Activated T-cell treated with anti-CD3 and anti-CD28 coated beads, Interleukin-2, amount 50 U/mL, for 24 hours (primary cell): ENCODE measurements at regions not wholly inside any gene's neighbourhood (a gene's known extent, or its start where the extent isn't known, plus 50 kb on each side); places are given as distances from the start of the nearest gene placed in this dataset.
A peak's percentile ranks its signal among the peaks of the same experiment; 100 is the strongest.
"Not testable (repeated sequence)": the region's sequence is repeated elsewhere in the genome, so short reads cannot be mapped to it uniquely, and the experiment has no call there.

Experiments used
- DNase-seq: peaks from one replicate; pipeline ENCODE4 v3.0.0-alpha.2; 2020
- H3K27ac Mint-ChIP-seq: 2 replicates; pipeline ENCODE4 v1.8.0; 2020; ENCODE audit warnings: mild to moderate bottlenecking, mixed read lengths
- H3K27me3 Mint-ChIP-seq: 2 replicates; pipeline ENCODE4 v1.8.0; 2020; ENCODE audit warnings: mixed read lengths
- H3K36me3 Mint-ChIP-seq: 2 replicates; pipeline ENCODE4 v1.8.0; 2020; ENCODE audit warnings: low read depth, mixed read lengths
- H3K4me1 Mint-ChIP-seq: 2 replicates; pipeline ENCODE4 v1.8.0; 2020; ENCODE audit warnings: low read depth, mixed read lengths
- H3K4me3 Mint-ChIP-seq: 2 replicates; pipeline ENCODE4 v1.8.0; 2020; ENCODE audit warnings: mild to moderate bottlenecking, moderate library complexity, mixed read lengths
- H3K9me3 Mint-ChIP-seq: 2 replicates; pipeline ENCODE4 v1.8.0; 2020; ENCODE audit warnings: mixed read lengths

GRCh38 chr3:19016851-19017250 lies 131.5 kb upstream of the KCNH8 start:
- Mint-ChIP-seq H3K9me3 (no peaks in the 10 kb centered on the region), H3K27me3 (no peaks in the 10 kb centered on the region), H3K4me3 (no peak overlapping the region), H3K27ac (no peak overlapping the region), H3K36me3 (no peaks in the 10 kb centered on the region), H3K4me1 (no peaks in the 10 kb centered on the region)
- DNase-seq = no peak

- Mint-ChIP-seq H3K4me1 (no peaks in the 10 kb centered on the region), H3K9me3 (no peaks in the 10 kb centered on the region), H3K27me3 (no peaks in the 10 kb centered on the region), H3K4me3 (no peak overlapping the region), H3K27ac (no peak overlapping the region), H3K36me3 (no peaks in the 10 kb centered on the region)
- no peak for DNase-seq
Measured at GRCh38 chr3:19013879-19014278, 134.4 kb upstream of the KCNH8 start.

GRCh38 chr3:19012846-19013245 lies 135.5 kb upstream of the KCNH8 start:
- no peaks in the 10 kb centered on the region for H3K36me3 Mint-ChIP-seq
- H3K4me3 Mint-ChIP-seq = no peak overlapping the region
- H3K27me3 Mint-ChIP-seq = no peaks in the 10 kb centered on the region
- H3K4me1 Mint-ChIP-seq = no peaks in the 10 kb centered on the region
- no peaks in the 10 kb centered on the region for H3K9me3 Mint-ChIP-seq
- H3K27ac Mint-ChIP-seq = no peak overlapping the region
- no peak for DNase-seq

- H3K27me3 Mint-ChIP-seq = peaks cover 2% of the 10 kb centered on the region
- no peaks in the 10 kb centered on the region for H3K36me3 Mint-ChIP-seq
- no peaks in the 10 kb centered on the region for H3K9me3 Mint-ChIP-seq
- no peak overlapping the region for H3K27ac Mint-ChIP-seq
- H3K4me1 Mint-ChIP-seq = no peaks in the 10 kb centered on the region
- DNase-seq = no peak
- no peak overlapping the region for H3K4me3 Mint-ChIP-seq
Measured at GRCh38 chr3:19002606-19003005, 145.7 kb upstream of the KCNH8 start.

- Mint-ChIP-seq H3K27me3 (no peaks in the 10 kb centered on the region), H3K4me1 (no peaks in the 10 kb centered on the region), H3K4me3 (no peak overlapping the region), H3K27ac (no peak overlapping the region), H3K9me3 (peaks cover 10% of the 10 kb centered on the region), H3K36me3 (no peaks in the 10 kb centered on the region)
- DNase-seq = no peak
Measured at GRCh38 chr3:18998069-18998468, 150.2 kb upstream of the KCNH8 start.

GRCh38 chr3:18992709-18993108 lies 155.6 kb upstream of the KCNH8 start:
- no peak overlapping the region for H3K4me3 Mint-ChIP-seq
- peaks cover 26% of the 10 kb centered on the region for H3K4me1 Mint-ChIP-seq
- no peak overlapping the region for H3K27ac Mint-ChIP-seq
- H3K27me3 Mint-ChIP-seq = peaks cover 12% of the 10 kb centered on the region
- no peaks in the 10 kb centered on the region for H3K36me3 Mint-ChIP-seq
- peaks cover 10% of the 10 kb centered on the region for H3K9me3 Mint-ChIP-seq
- no peak for DNase-seq

- Mint-ChIP-seq H3K4me1 (peaks cover 35% of the 10 kb centered on the region), H3K4me3 (peak overlapping the region; percentile 76), H3K36me3 (no peaks in the 10 kb centered on the region), H3K27me3 (peaks cover 27% of the 10 kb centered on the region), H3K9me3 (no peaks in the 10 kb centered on the region), H3K27ac (peak overlapping the region; percentile 87)
- DNase-seq = no peak
Measured at GRCh38 chr3:18989237-18989795, 159.0 kb upstream of the KCNH8 start.

GRCh38 chr3:18988614-18989229 lies 159.6 kb upstream of the KCNH8 start:
- DNase-seq = no peak

GRCh38 chr3:18987862-18988447 lies 160.4 kb upstream of the KCNH8 start:
- Mint-ChIP-seq H3K4me1 (peaks cover 35% of the 10 kb centered on the region), H3K9me3 (no peaks in the 10 kb centered on the region), H3K27me3 (peaks cover 27% of the 10 kb centered on the region), H3K36me3 (no peaks in the 10 kb centered on the region), H3K27ac (no peak overlapping the region), H3K4me3 (peak overlapping the region; percentile 76)
- DNase-seq = no peak

More at GRCh38 chr3:18988614-18989229, 159.6 kb upstream of the KCNH8 start:
- Mint-ChIP-seq H3K36me3 (no peaks in the 10 kb centered on the region), H3K9me3 (no peaks in the 10 kb centered on the region), H3K4me1 (peaks cover 35% of the 10 kb centered on the region), H3K27me3 (peaks cover 27% of the 10 kb centered on the region), H3K27ac (peak overlapping the region; percentile 87), H3K4me3 (peak overlapping the region; percentile 76)

GRCh38 chr3:18987070-18987469 lies 161.2 kb upstream of the KCNH8 start:
- H3K9me3 Mint-ChIP-seq = peaks cover 3% of the 10 kb centered on the region
- no peak for DNase-seq
- peaks cover 35% of the 10 kb centered on the region for H3K4me1 Mint-ChIP-seq
- no peak overlapping the region for H3K4me3 Mint-ChIP-seq
- H3K36me3 Mint-ChIP-seq = no peaks in the 10 kb centered on the region
- H3K27ac Mint-ChIP-seq = no peak overlapping the region
- peaks cover 27% of the 10 kb centered on the region for H3K27me3 Mint-ChIP-seq

- Mint-ChIP-seq H3K27ac (no peak overlapping the region), H3K36me3 (no peaks in the 10 kb centered on the region), H3K4me1 (peaks cover 11% of the 10 kb centered on the region), H3K9me3 (peaks cover 4% of the 10 kb centered on the region), H3K27me3 (peaks cover 15% of the 10 kb centered on the region), H3K4me3 (no peak overlapping the region)
- no peak for DNase-seq
Measured at GRCh38 chr3:18982920-18983319, 165.4 kb upstream of the KCNH8 start.

GRCh38 chr3:18976102-18976501 lies 172.2 kb upstream of the KCNH8 start:
- DNase-seq, H3K4me3 Mint-ChIP-seq, H3K4me1 Mint-ChIP-seq, H3K36me3 Mint-ChIP-seq, H3K27ac Mint-ChIP-seq, H3K27me3 Mint-ChIP-seq: not testable (repeated sequence)
- peaks cover 15% of the 10 kb centered on the region for H3K9me3 Mint-ChIP-seq

GRCh38 chr3:18968120-18968519 lies 180.2 kb upstream of the KCNH8 start:
- Mint-ChIP-seq H3K4me1 (no peaks in the 10 kb centered on the region), H3K27me3 (peaks cover 10% of the 10 kb centered on the region), H3K36me3 (no peaks in the 10 kb centered on the region), H3K27ac (no peak overlapping the region), H3K9me3 (peaks cover 5% of the 10 kb centered on the region), H3K4me3 (no peak overlapping the region)
- no peak for DNase-seq

- DNase-seq = no peak
- Mint-ChIP-seq H3K4me1 (no peaks in the 10 kb centered on the region), H3K4me3 (no peak overlapping the region), H3K27ac (no peak overlapping the region), H3K9me3 (peaks cover 2% of the 10 kb centered on the region), H3K36me3 (no peaks in the 10 kb centered on the region), H3K27me3 (peaks cover 10% of the 10 kb centered on the region)
Measured at GRCh38 chr3:18965781-18966180, 182.5 kb upstream of the KCNH8 start.

- Mint-ChIP-seq H3K36me3 (no peaks in the 10 kb centered on the region), H3K4me1 (no peaks in the 10 kb centered on the region)
Measured at GRCh38 chr3:18964640-18965039, 183.7 kb upstream of the KCNH8 start.

More at GRCh38 chr3:18964640-18965039, 183.7 kb upstream of the KCNH8 start:
- no peak for DNase-seq
- H3K4me3 Mint-ChIP-seq = no peak overlapping the region
- H3K9me3 Mint-ChIP-seq = peaks cover 2% of the 10 kb centered on the region
- H3K27me3 Mint-ChIP-seq = peaks cover 10% of the 10 kb centered on the region
- no peak overlapping the region for H3K27ac Mint-ChIP-seq
